EL (cell line): ENCODE measurements at regions not wholly inside any gene's neighbourhood (a gene's known extent, or its start where the extent isn't known, plus 50 kb on each side); places are given as distances from the start of the nearest gene placed in this dataset.
"Not testable (repeated sequence)": the region's sequence is repeated elsewhere in the genome, so short reads cannot be mapped to it uniquely, and the experiment has no call there.

Experiments used
- DNase-seq: peaks from one replicate; pipeline ENCODE4 v3.0.0-alpha.2; 2016

- no peak for DNase-seq
Measured at GRCh38 chr5:106780355-106780754, 890.4 kb downstream of the EFNA5 start.

GRCh38 chr5:106776515-106776914 is 894.2 kb downstream of the EFNA5 start:
- not testable (repeated sequence) for DNase-seq

- DNase-seq: no peak
Measured at GRCh38 chr5:106768392-106768791, 902.3 kb downstream of the EFNA5 start.

GRCh38 chr5:106766916-106767315 is 903.8 kb downstream of the EFNA5 start:
- DNase-seq: no peak

DNA sequence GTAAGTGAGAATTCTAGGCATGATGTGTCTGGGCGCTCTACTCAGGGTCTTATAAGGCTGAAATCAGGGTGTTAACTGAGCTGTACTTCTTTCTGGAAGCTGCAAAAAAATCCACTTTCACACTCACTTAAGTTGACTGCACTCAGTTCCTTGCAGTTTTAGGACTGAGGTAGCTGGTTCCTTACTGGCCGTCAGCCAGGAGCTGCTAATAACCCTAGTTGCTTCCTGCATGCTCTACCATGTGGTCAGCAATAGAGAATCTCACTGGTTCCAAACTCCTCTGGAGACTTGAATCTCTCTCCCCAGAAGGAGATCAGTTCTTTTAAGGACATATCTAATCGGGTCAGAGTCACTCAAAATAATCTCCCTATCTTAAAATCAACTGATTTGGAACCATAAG is 911.2 kb downstream of the EFNA5 start:
- DNase-seq: no peak

DNA sequence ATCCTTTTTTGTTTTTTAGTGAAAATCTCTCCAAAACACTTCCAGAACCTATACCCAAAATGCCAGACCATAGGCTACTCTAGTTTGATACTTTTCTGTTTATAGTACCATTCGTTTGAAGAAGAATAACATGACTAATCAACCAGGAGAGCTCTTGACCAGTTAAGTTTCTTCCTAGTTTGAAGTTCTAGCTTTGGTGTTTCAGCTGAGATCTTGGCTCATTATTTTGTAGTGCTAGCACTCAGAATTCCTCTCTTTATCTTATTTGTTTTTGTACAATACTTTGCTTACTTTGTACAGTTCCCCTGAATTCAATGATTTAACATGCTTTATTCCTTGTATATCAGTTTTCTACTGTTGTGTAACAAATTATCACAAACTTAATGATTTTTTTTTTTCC is 911.6 kb downstream of the EFNA5 start:
- no peak for DNase-seq

- DNase-seq: no peak
Measured at GRCh38 chr5:106757672-106758071, 913.1 kb downstream of the EFNA5 start.

GRCh38 chr5:106755789-106756188 is 914.9 kb downstream of the EFNA5 start:
- DNase-seq: no peak

DNA sequence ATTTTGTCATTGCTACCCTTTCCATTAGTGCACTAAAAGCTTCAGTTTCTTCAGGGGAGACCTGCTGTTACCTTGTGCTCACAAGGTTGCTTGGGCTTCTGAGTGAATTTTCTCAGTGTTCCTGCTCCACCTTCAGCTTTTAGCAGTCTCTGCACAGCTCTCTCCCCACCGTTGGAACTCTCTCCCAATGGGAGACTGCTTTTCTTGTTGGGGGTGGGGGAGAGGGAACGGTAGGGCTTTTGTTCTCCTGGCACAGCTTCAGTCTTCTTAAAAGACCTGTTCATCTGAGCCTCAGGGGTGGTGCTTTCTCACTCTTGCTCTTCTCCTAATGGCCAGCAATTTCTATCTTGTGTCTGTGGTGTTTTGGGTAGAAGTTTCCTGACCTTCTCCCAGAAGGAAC is 915.7 kb downstream of the EFNA5 start:
- DNase-seq: no peak

GRCh38 chr5:106749826-106750225 is 920.9 kb downstream of the EFNA5 start:
- DNase-seq: no peak

DNA sequence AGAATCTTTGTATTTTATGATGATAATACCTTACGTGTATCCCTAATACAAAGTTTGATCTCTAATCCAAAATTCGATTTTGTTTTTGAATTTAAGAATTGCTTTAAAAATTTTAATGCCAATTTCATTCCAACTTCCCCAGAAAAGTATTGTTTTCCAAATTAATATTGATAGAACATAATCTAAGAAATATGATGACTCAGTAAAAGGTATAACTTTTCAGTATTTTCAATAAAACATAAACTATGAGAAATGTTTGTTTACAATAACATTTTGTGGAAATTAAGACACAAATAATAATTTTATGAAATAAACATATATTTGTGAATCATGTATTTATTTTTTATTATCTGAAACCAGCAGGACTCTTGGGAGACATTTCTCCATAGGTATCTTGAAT is 931.6 kb downstream of the EFNA5 start:
- DNase-seq: no peak

GRCh38 chr5:106737111-106737510 is 933.6 kb downstream of the EFNA5 start:
- DNase-seq: no peak

DNA sequence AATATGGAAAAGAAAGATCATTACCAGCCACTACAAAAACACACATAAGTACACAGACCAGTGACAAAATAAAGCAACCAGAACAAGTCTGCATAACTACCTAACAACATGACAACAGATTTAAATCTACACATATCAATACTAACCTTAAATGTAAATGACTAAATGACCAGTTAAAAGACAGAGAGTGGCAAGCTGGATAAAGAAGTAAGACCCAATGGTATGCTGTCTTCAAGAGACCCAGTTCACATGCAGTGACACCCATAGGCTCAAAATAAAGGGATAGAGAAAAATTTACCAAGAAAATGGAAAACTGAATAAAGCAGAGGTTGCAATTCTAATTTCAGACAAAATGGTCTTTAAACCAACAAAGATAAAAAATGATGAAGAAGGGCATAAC is 938.1 kb downstream of the EFNA5 start:
- no peak for DNase-seq

DNA sequence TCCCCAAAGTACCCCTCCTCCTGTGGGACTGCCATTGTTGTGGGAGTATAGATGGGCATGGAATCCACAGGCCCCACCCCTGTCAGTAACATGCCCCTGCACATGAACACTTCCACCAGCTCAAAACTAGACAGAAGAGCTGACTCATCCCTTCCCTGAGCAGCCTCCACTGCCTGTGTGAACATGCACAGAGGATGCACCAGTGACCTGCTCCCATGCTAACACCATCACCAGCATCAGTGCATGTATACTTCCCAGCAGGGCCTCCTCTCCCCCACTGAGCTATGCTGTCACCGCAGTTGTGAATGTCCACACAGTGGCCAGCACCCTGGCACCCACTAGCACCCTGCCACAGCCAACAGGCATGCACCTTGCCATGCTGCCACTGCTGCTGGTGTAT is 939.8 kb downstream of the EFNA5 start:
- DNase-seq: no peak

DNA sequence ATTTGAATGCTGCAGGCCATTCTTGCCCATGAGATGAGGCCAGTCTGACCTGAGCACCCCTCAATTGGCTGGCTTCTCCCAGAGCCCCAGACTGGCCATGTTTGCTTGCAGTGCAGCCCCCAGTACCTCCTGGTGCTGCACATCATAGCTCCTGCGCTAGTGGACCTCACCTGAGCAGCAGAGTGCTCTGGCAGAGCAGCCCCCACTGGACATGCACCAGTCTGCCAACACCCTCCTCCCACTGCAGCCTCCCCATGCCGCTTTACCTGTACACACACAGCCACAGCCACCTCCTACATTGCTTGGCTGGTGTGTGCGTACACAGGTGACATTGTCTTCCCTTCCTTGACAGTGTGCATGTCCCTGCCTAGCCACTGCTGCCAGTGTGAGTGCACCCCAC is 940.2 kb downstream of the EFNA5 start:
- DNase-seq: no peak

- no peak for DNase-seq
Measured at GRCh38 chr5:106728208-106728607, 942.5 kb downstream of the EFNA5 start.

GRCh38 chr5:106727071-106727470 is 943.7 kb downstream of the EFNA5 start:
- no peak for DNase-seq

GRCh38 chr5:106720367-106720766 is 950.4 kb downstream of the EFNA5 start:
- no peak for DNase-seq

GRCh38 chr5:106699796-106700195 is 970.9 kb downstream of the EFNA5 start:
- DNase-seq: no peak

DNA sequence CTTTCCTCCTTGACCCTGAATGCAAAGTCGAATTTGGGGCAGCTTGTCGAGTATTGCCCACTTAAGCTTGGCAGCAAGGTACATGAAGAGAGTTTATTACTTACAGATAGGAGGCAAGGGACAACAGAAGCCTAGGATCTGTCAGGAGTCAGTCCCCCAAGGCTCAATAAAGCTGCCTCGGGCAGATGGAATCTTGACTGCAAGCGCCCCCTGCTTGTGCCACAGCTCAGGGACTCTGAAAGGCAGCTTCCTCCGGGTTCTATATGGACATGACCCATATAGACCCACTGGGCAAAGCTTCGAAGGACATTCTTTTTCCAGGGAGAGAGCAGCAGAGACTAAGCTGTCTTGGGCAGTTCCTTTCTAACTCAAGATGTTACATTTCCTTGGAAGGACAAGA is 971.5 kb downstream of the EFNA5 start:
- no peak for DNase-seq

GRCh38 chr5:106698169-106698568 is 972.6 kb downstream of the EFNA5 start:
- DNase-seq: no peak

GRCh38 chr5:106691701-106692100 is 979.0 kb downstream of the EFNA5 start:
- DNase-seq: no peak

- no peak for DNase-seq
Measured at GRCh38 chr5:106690585-106690984, 980.2 kb downstream of the EFNA5 start.

- no peak for DNase-seq
Measured at GRCh38 chr5:106680330-106680729, 990.4 kb downstream of the EFNA5 start.

DNA sequence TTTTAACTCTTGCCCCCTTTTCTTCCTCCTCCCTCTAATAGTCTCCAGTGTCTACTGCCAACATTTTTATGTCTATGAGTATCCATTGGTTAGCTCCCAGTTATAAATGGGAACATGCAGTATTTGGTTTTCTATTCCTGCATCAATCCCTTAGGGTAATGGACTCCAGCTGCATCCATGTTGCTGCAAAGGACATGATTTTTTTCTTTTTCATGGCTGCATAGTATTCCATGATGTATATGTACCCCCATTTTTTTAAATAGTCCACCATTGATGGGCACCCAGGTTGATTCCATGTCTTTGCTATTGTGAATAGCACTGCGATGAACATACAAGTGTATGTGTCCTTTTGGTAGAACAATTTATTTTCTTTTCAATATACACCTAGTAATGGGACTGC is 993.7 kb downstream of the EFNA5 start:
- no peak for DNase-seq

GRCh38 chr5:106675687-106676086 is 995.0 kb downstream of the EFNA5 start:
- DNase-seq: no peak
